ENCODE measurements at regions not wholly inside any gene's neighbourhood (a gene's known extent, or its start where the extent isn't known, plus 50 kb on each side); places are given as distances from the start of the nearest gene placed in this dataset.

DNA sequence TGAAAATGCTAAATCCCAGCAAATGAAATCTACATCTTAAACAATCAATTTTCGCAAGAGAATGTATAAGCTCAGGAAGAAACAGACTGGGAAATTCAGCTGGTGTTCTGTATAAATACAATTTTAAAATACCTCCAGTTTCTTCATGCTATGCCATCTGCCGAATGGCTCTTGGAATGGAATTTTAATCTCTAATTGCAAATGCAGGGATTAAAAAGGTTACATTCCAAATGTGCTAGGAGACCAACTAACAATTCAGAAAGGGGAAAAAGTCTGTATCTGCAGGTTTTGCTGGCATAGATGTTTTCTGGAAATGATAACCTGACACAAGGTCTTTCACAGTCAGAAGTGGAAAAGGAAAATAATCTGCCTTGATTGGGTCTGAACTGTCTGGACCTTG is 379.7 kb downstream of the MAT2B start:
- H3K27me3 ChIP-seq (ENCODE audit: low read length): no peaks in the 10 kb centered on the region
- no peaks in the 10 kb centered on the region for H3K36me3 ChIP-seq (ENCODE audit: low read length)
- H3K9me2 ChIP-seq (replicated peaks; ENCODE audit: insufficient read depth, low read length): no peaks in the 10 kb centered on the region
- no peak for TF ChIP-seq EZH2phosphoT487 (conservative IDR thresholded peaks at IDR 0.05; ENCODE audit: low read length)
- TF ChIP-seq, protein P1, sequence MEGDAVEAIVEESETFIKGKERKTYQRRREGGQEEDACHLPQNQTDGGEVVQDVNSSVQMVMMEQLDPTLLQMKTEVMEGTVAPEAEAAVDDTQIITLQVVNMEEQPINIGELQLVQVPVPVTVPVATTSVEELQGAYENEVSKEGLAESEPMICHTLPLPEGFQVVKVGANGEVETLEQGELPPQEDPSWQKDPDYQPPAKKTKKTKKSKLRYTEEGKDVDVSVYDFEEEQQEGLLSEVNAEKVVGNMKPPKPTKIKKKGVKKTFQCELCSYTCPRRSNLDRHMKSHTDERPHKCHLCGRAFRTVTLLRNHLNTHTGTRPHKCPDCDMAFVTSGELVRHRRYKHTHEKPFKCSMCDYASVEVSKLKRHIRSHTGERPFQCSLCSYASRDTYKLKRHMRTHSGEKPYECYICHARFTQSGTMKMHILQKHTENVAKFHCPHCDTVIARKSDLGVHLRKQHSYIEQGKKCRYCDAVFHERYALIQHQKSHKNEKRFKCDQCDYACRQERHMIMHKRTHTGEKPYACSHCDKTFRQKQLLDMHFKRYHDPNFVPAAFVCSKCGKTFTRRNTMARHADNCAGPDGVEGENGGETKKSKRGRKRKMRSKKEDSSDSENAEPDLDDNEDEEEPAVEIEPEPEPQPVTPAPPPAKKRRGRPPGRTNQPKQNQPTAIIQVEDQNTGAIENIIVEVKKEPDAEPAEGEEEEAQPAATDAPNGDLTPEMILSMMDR (IDR thresholded peaks at IDR 0.05; ENCODE audit: insufficient read depth, low read length, poor library complexity, severe bottlenecking): no peak
- no peaks in the 10 kb centered on the region for H3K79me2 ChIP-seq (ENCODE audit: insufficient read depth, low read length)
- no peak overlapping the region for H3K27ac ChIP-seq (ENCODE audit: low read depth, low read length)
- no peaks in the 10 kb centered on the region for H3F3A ChIP-seq (ENCODE audit: insufficient read depth)
- no peak overlapping the region for H3K9ac ChIP-seq (ENCODE audit: low read length)
- H3K4me2 ChIP-seq (ENCODE audit: low read depth, low read length, poor library complexity, severe bottlenecking): no peak overlapping the region
- H2AFZ ChIP-seq (ENCODE audit: low read depth, low read length, severe bottlenecking): no peak overlapping the region
- H3K9me3 ChIP-seq (ENCODE audit: insufficient read depth, low read length): no peaks in the 10 kb centered on the region
- no peak overlapping the region for H3K4me3 ChIP-seq (ENCODE audit: insufficient read depth, low read length, poor library complexity, severe bottlenecking)
- H4K20me1 ChIP-seq (ENCODE audit: low read depth, low read length): no peaks in the 10 kb centered on the region

DNA sequence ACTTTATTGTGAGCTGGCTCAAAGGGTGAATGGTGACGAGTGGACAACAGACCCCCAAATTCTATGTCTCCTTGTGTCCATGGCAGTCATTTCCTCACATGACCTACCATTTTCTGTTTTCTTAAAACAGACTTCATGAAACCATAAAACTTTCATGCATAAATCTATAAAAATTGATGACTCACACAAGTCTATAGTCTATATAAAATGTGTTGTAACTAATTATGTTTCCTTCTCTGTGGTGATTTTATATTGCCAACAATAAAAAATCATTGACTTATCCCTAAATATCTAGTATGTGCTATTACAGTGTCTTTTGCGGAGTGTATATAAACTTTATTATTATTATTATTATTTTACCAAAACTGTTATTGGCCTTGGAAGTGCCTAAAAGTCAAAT is 382.4 kb downstream of the MAT2B start:
- Histone ChIP-seq H3K27me3 (ENCODE audit: low read length) (no peaks in the 10 kb centered on the region), H3K9ac (ENCODE audit: low read length) (no peak overlapping the region), H4K20me1 (ENCODE audit: low read depth, low read length) (no peaks in the 10 kb centered on the region), H3K27ac (ENCODE audit: low read depth, low read length) (no peak overlapping the region), H3K36me3 (ENCODE audit: low read length) (no peaks in the 10 kb centered on the region), H3F3A (ENCODE audit: insufficient read depth) (no peaks in the 10 kb centered on the region), H3K4me2 (ENCODE audit: low read depth, low read length, poor library complexity, severe bottlenecking) (no peak overlapping the region), H2AFZ (ENCODE audit: low read depth, low read length, severe bottlenecking) (no peak overlapping the region), H3K9me2 (replicated peaks; ENCODE audit: insufficient read depth, low read length) (no peaks in the 10 kb centered on the region), H3K79me2 (ENCODE audit: insufficient read depth, low read length) (no peaks in the 10 kb centered on the region), H3K9me3 (ENCODE audit: insufficient read depth, low read length) (no peaks in the 10 kb centered on the region), H3K4me3 (ENCODE audit: insufficient read depth, low read length, poor library complexity, severe bottlenecking) (no peak overlapping the region)
- TF ChIP-seq EZH2phosphoT487 (conservative IDR thresholded peaks at IDR 0.05; ENCODE audit: low read length): no peak
- TF ChIP-seq, protein P1 (IDR thresholded peaks at IDR 0.05; ENCODE audit: insufficient read depth, low read length, poor library complexity, severe bottlenecking): no peak

GRCh38 chr5:163888366-163888765 is 382.9 kb downstream of the MAT2B start:
- no peaks in the 10 kb centered on the region for H3K9me2 ChIP-seq (replicated peaks; ENCODE audit: insufficient read depth, low read length)
- no peaks in the 10 kb centered on the region for H4K20me1 ChIP-seq (ENCODE audit: low read depth, low read length)
- H3K4me2 ChIP-seq (ENCODE audit: low read depth, low read length, poor library complexity, severe bottlenecking): no peak overlapping the region
- H3K27me3 ChIP-seq (ENCODE audit: low read length): no peaks in the 10 kb centered on the region
- no peaks in the 10 kb centered on the region for H3K9me3 ChIP-seq (ENCODE audit: insufficient read depth, low read length)
- no peaks in the 10 kb centered on the region for H3F3A ChIP-seq (ENCODE audit: insufficient read depth)
- no peak overlapping the region for H2AFZ ChIP-seq (ENCODE audit: low read depth, low read length, severe bottlenecking)
- no peak overlapping the region for H3K27ac ChIP-seq (ENCODE audit: low read depth, low read length)
- H3K4me3 ChIP-seq (ENCODE audit: insufficient read depth, low read length, poor library complexity, severe bottlenecking): no peak overlapping the region
- TF ChIP-seq, protein P1 (IDR thresholded peaks at IDR 0.05; ENCODE audit: insufficient read depth, low read length, poor library complexity, severe bottlenecking): no peak
- TF ChIP-seq EZH2phosphoT487 (conservative IDR thresholded peaks at IDR 0.05; ENCODE audit: low read length): no peak
- H3K9ac ChIP-seq (ENCODE audit: low read length): no peak overlapping the region
- no peaks in the 10 kb centered on the region for H3K79me2 ChIP-seq (ENCODE audit: insufficient read depth, low read length)
- H3K36me3 ChIP-seq (ENCODE audit: low read length): no peaks in the 10 kb centered on the region

Measured in SU-DHL-6 (cell line).